CD4-positive, alpha-beta T cell treated with Interleukin-15 for 1 hour (primary cell): ENCODE measurements at regions not wholly inside any gene's neighbourhood (a gene's known extent, or its start where the extent isn't known, plus 50 kb on each side); places are given as distances from the start of the nearest gene placed in this dataset.

ENCODE experiments used
- DNase-seq: peaks from one replicate; pipeline ENCODE4 v3.0.0-alpha.2; 2020

DNA sequence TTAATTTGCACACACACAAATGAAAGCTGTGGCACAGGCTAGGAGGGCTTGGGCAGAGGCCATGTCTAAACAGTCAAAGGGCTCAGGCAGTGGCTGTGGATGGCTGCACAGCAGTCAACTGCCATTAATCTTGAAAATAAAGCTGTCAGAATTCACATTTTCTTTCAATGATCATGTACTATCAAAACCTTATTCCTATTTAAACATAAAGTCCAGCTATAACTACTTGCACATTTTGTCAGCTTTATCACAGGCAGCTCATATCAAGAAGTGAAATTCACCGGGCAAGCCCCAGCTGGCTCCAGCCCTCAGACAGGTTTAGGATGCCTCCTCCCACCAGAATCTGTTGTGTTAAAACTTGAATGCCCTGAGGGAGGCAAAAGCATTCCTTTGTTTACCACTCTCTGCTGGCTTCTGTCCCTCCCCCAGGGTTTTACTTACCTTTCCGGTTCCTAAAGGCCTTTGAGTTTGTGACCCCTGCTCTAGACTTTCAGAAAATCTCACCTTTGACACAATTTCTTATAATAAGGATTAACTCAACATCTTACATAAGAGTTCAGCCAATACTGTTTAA, 54.9 kb upstream of the GRAMD2B start:
- no peak for DNase-seq

DNA sequence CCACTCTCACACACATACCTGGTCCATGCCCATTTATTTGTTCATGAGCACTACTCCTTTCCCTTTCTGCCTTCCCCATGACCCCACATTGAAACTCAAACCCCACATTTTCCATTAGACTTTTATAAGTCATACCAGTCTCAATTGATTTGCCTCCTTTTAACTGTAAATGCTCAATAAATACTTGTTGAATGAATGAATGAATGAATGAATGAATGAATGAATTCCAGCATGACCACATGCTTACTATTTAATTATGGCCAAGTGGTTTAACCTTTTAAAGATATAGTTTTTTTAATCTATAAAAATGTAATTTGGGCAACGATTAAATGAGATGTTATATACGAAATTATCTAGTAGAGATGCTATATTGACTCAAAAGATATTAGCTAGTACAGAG, 54.1 kb upstream of the GRAMD2B start:
- no peak for DNase-seq

GRCh38 chr5:126369995-126370731, 53.0 kb upstream of the GRAMD2B start:
- no peak for DNase-seq

DNA sequence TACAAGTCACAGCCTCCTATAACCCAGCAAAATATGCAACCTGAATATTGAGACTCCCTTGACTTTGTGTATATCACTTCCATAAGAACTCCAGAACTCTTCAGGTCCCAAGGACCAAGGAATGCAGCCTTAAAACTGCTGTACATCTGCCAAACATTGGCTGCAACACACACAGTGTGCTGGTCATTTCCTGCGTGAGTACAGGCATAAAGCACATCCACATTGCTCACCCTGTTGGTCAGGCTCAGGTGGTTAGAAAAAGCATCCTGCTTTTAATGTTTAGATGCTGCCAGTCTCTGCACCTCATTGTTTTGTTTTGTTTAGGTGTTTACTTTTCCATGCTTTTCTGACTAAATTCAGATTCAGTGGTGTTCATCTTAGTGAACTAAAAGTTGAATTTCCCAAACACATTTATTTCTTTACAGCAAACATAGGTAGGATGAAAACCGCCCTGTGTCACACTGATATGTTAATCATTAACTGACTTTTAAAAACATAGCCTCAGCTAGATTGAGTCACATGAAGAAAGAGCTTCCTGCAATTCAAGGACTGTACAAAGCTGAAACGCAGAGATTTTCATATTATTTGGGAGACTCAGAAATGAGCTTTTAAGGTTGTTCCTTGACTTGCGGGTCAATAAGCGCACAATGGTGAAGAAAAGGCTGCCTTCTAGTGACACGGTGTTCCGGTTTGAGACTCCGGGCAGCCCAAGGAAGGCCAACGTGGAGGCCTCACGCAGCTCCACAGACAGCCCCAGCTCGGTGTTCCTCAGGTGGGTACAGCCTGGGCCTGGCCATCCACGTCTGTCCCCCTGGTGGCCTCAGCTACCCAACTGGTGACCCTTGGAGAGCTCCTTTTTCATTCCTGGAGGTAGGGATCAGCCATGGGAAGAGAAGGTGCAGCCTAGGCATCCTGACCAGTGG, 52.2 kb upstream of the GRAMD2B start:
- DNase-seq: no peak

- DNase-seq: no peak
Measured at GRCh38 chr5:126373375-126374108, 49.7 kb upstream of the GRAMD2B start.
